CD1c-positive myeloid dendritic cell (primary cell): ENCODE measurements at regions not wholly inside any gene's neighbourhood (a gene's known extent, or its start where the extent isn't known, plus 50 kb on each side); places are given as distances from the start of the nearest gene placed in this dataset.

Experiments used
- DNase-seq: peaks from one replicate; pipeline ENCODE4 v3.0.0-alpha.2; 2016; ENCODE audit errors: extremely low spot score

GRCh38 chr9:1757186-1757585 is 258.0 kb upstream of the SMARCA2 start:
- no peak for DNase-seq

DNA sequence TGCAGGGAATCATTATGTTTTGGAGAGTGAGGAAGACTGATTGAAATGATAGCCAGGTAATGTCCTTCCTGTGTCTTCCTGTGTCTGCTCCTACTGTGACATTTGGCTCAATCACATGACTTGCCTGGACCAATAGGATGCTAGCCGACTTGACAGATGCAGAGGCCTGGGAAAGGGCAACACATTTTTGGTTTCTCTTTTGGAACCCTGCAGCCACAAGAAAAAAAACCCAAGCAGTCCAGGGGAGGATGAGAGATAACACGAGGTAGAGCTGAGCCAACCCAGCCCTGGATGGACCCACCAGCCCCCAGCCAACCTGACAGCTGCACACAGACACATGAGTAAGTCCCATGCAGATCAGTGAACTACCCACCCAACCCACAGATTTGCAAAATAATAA is 256.1 kb upstream of the SMARCA2 start:
- DNase-seq = no peak

GRCh38 chr9:1759771-1760300 is 255.3 kb upstream of the SMARCA2 start:
- DNase-seq = no peak

- DNase-seq = no peak
These were observed 253.3 kb upstream of the SMARCA2 start for GRCh38 chr9:1761807-1762206.

- no peak for DNase-seq
These were observed 249.1 kb upstream of the SMARCA2 start for GRCh38 chr9:1766042-1766441.

GRCh38 chr9:1768561-1768960 is 246.6 kb upstream of the SMARCA2 start:
- no peak for DNase-seq

- no peak for DNase-seq
These were observed 243.9 kb upstream of the SMARCA2 start for GRCh38 chr9:1771094-1771789.

DNA sequence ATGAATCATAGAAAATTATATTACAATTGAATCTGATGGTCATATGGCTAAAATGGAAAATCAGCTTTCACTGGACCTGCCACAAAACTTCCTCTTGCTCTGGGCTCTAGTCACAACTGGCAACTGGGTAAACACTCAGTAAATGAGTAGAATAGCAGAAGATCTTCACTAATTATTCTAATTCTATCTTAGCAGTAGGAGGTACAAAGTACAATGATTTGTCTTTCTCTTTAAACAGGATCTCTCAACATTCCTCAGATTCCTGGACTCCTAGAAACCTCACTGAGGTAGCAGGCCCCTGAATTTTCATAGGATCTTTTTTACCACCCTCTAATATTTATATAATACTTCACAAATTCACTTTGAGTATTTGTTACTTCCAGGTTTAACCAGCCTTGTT is 239.9 kb upstream of the SMARCA2 start:
- no peak for DNase-seq

DNA sequence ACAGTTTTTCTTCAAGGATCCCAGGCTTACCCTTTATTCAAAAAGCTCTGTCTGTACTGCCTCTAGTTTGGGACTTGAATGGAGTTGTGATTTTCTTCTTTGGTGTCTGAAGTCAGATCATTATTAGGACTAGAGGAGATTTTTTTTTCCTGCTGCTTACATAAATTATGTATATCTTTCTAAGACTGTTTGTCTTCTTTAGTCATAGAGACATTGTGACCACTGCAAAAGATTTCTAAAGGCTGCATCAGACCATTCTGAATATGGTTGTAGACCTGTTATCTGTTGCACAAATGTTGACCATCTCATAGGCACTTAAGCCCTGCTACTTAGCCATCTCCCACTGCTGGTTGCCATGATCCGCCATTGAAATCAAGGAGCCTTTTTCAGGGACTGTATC is 238.5 kb upstream of the SMARCA2 start:
- no peak for DNase-seq

GRCh38 chr9:1791191-1791590 is 224.0 kb upstream of the SMARCA2 start:
- no peak for DNase-seq

DNA sequence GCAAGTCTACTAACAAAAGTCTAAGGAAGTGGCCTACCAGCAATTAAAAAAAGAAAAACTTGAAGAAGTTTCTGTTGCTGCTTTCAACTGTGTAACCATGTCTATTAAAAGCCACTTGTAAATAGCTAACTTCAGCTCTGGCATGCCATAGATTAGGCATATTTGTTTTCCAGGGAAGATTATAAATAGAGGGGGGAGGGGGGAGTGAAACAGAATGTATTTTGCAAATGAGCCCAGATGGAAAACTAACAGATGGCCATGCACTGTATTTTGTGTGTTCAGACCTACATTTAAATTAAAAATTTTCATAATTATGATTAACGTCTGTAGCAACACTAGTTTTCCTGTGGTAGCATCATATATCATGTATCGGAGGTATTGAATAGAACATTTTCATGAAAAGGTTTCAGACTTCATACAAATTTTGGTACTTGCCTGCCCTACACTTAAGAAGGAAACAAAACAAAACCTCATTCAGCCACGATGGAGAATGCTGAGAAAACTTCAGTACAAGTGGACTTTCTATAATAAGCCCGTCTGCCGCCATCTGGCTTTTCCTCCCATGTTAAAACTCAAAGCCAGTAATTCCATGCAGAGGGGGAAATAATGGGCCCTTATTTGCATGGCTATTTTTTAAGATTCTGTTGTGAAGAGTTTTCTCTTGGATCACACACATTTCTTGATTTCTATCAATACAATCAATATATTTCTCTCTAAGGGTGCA is 220.4 kb upstream of the SMARCA2 start:
- no peak for DNase-seq

DNA sequence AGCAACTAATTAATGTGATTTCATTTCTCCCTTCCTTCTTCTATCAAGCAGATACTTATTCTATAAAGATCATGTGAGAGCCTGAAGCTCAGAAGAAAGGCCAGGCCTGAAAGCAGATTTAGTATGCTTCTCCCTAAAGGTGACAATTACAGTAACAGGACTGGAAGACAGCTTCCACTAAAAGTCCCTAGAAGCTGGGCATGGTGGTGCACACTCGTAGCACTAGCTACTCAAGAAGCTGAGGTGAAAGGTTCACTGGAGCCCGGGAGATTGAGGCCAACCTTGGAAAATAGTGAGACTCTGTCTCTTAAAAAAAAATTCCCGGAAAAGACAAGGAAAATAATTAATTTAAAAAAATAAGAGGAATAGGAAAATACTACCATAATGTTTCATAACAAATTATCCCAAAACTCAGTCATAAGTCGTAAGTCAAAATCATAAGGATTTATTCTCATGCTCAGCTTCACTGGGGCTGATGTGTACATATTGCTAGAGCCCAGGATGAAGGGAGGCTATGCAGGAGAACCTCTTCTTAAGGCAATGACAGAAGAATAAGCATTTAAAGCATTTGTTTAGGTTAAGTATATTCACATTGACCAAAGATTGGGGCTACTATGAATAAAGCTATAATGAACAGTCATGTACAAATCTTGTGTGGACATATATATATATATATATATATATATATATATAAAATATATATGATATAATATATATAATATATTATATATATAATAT is 210.8 kb upstream of the SMARCA2 start:
- no peak for DNase-seq

GRCh38 chr9:1829719-1830118 is 185.4 kb upstream of the SMARCA2 start:
- no peak for DNase-seq

GRCh38 chr9:1832960-1833359 is 182.2 kb upstream of the SMARCA2 start:
- no peak for DNase-seq

- DNase-seq = no peak
These were observed 177.6 kb upstream of the SMARCA2 start for GRCh38 chr9:1837453-1838084.

DNA sequence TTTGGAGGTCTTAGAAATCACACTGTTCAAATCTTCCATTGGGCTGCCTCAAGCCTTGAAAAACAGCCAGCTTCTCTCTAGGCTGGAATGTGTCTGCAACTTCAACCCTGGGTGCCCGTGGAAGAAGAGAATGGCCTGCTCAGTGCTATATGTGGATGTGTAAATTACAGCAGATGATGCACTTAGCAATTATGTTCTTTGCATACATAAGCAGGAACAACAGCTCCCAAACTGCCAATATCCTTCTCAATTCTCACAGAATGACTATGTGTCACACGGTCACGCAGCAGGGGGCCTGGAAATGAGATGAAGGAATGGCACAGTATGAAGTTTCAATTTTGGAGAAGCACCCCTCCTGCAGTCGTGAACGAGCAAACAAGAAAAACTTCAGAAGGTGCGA is 175.2 kb upstream of the SMARCA2 start:
- no peak for DNase-seq

GRCh38 chr9:1845425-1845824 is 169.7 kb upstream of the SMARCA2 start:
- no peak for DNase-seq

DNA sequence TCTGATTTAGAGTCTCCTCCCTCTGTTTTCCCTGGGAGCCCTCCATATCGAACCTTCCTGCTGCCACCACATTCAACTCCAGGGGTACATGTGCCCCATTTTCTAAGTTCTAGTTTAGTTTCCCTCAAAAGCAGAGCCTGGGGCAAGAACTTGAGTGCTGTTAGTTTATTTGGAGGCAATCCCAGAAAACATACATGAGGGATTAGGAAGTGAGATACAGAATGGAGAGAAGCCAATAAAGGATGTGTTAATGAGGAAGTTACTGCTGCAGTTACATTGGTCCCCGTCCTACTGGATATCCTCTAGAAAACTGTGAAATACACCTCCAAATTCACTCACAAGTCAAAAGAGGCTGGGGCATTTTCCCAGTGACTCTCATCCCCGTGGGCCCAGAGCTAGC is 159.4 kb upstream of the SMARCA2 start:
- no peak for DNase-seq

DNA sequence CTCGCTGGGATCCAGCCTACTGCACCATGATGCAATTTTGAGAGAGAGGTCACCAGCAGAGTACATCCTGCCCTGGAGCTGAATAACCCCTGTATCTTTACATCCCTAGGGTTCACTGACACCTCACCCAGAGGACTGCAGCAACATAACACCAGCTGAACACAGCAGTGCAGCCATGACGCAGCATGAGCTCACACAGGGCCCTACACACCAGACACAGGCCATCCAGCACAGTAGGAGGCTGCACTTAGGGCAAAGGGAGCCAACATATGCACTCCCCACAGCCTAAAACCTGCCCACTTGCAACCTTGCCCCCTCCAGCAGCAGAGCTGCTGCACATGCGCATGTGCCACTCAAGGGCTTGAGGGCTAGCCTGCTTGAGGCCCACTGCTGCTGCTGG is 157.3 kb upstream of the SMARCA2 start:
- no peak for DNase-seq

DNA sequence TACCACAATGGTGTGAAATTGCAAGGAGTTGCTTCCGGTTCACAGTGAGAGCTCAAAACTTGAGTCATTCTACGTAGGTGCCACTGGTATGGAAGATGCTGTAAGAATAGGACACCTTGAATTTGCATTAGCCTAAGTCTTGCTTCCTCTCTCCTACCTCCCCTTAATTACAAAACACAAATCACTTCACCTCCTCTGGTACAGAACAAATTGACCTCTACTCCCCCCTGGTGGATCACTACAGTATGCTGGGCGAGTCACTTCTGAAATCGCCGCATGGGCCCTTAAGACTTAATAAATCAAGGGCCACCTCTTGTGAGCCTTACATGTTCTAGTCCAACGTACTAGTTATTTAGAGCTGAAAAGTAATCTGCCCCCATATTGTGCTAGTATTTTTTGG is 145.3 kb upstream of the SMARCA2 start:
- DNase-seq = no peak

DNA sequence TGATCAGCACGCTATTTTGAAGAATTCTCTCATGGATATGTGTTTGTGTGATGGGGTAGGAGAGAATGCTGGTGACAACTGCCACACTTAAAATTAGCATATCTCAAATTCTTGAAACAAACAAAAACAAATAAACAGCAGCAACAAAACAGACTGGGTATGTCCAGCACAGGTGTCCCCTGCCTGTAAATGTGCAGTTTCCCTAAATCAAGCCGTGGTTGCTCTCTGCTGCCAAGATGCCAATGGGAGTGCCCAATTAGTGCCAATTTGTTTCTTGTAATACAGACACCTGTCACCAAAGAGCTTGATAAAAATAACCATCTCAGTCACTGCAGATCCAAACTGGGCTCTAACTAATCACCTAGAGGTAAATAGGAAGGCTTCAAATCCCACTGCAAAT is 144.2 kb upstream of the SMARCA2 start:
- DNase-seq = no peak
